ENCODE measurements at regions not wholly inside any gene's neighbourhood (a gene's known extent, or its start where the extent isn't known, plus 50 kb on each side); places are given as distances from the start of the nearest gene placed in this dataset.

- DNase-seq = no peak
Observed at GRCh38 chr2:34368304-34368703, 769.2 kb upstream of the FAM98A start.

GRCh38 chr2:34365932-34366331 lies 766.8 kb upstream of the FAM98A start:
- DNase-seq = no peak

GRCh38 chr2:34365512-34365911 lies 766.4 kb upstream of the FAM98A start:
- DNase-seq = no peak

GRCh38 chr2:34353509-34354113 lies 754.5 kb upstream of the FAM98A start:
- DNase-seq = no peak

GRCh38 chr2:34349527-34349926 lies 750.4 kb upstream of the FAM98A start:
- DNase-seq = no peak

GRCh38 chr2:34345030-34345429 lies 745.9 kb upstream of the FAM98A start:
- no peak for DNase-seq

GRCh38 chr2:34340307-34340706 lies 741.2 kb upstream of the FAM98A start:
- DNase-seq = no peak

- no peak for DNase-seq
Observed at GRCh38 chr2:34337735-34338134, 738.6 kb upstream of the FAM98A start.

GRCh38 chr2:34332813-34333212 lies 733.7 kb upstream of the FAM98A start:
- no peak for DNase-seq

- no peak for DNase-seq
Observed at GRCh38 chr2:34320056-34320455, 721.0 kb upstream of the FAM98A start.

GRCh38 chr2:34317797-34318196 lies 718.7 kb upstream of the FAM98A start:
- DNase-seq = no peak

- no peak for DNase-seq
Observed at GRCh38 chr2:34316788-34317187, 717.7 kb upstream of the FAM98A start.

GRCh38 chr2:34311816-34312215 lies 712.7 kb upstream of the FAM98A start:
- no peak for DNase-seq

- DNase-seq = no peak
Observed at GRCh38 chr2:34308140-34308539, 709.0 kb upstream of the FAM98A start.

GRCh38 chr2:34307636-34308035 lies 708.5 kb upstream of the FAM98A start:
- no peak for DNase-seq

GRCh38 chr2:34306745-34307144 lies 707.6 kb upstream of the FAM98A start:
- no peak for DNase-seq

- no peak for DNase-seq
Observed at GRCh38 chr2:34305587-34305986, 706.5 kb upstream of the FAM98A start.

GRCh38 chr2:34294961-34295360 lies 695.9 kb upstream of the FAM98A start:
- no peak for DNase-seq

- no peak for DNase-seq
Observed at GRCh38 chr2:34291076-34291475, 692.0 kb upstream of the FAM98A start.

- DNase-seq = no peak
Observed at GRCh38 chr2:34288016-34288415, 688.9 kb upstream of the FAM98A start.

GRCh38 chr2:34280606-34281005 lies 681.5 kb upstream of the FAM98A start:
- DNase-seq = no peak

- DNase-seq = no peak
Observed at GRCh38 chr2:34266908-34267697, 668.0 kb upstream of the FAM98A start.

- no peak for DNase-seq
Observed at GRCh38 chr2:34261701-34262100, 662.6 kb upstream of the FAM98A start.

GRCh38 chr2:34254272-34254878 lies 655.3 kb upstream of the FAM98A start:
- DNase-seq = no peak

Measured in activated T-cell treated with anti-CD3 and anti-CD28 coated beads, Interleukin-2, amount 50 U/mL, for 48 hours (primary cell).